Stimulated activated CD4-positive, alpha-beta T cell treated with anti-CD3 and anti-CD28 coated beads, Interleukin-1b, Interleukin-23, amount 100 ng/mL, for 1 hour (primary cell): ENCODE measurements at regions not wholly inside any gene's neighbourhood (a gene's known extent, or its start where the extent isn't known, plus 50 kb on each side); places are given as distances from the start of the nearest gene placed in this dataset.
"Not testable (repeated sequence)": the region's sequence is repeated elsewhere in the genome, so short reads cannot be mapped to it uniquely, and the experiment has no call there.

Experiments
- DNase-seq, 2 donors: peaks; one replicate each; pipeline ENCODE4 v3.0.0-alpha.2; 2020; ENCODE audit warnings: low read depth in 2 of 2

DNA sequence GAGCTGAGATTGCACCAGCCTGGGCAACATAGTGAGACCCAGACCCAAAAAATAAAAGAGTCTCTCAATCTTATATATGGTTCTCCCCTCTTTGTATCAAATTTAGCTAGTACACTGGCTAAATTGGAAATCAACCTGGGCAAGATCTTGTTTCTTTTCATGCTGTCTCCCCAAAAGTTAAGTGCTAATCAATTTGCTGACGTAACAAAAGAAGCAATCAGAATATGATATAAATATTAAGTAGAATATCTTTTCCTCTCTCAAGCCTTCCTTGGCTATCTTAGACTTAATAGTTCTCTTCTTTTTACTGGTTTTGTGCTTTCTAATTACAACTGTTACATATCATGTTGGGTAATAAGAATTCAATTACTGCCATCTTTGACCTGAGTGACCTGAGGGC, 258.9 kb downstream of the KCNRG start:
- DNase-seq: no peak

GRCh38 chr13:50275392-50276063, 260.3 kb downstream of the KCNRG start:
- DNase-seq: no peak

DNA sequence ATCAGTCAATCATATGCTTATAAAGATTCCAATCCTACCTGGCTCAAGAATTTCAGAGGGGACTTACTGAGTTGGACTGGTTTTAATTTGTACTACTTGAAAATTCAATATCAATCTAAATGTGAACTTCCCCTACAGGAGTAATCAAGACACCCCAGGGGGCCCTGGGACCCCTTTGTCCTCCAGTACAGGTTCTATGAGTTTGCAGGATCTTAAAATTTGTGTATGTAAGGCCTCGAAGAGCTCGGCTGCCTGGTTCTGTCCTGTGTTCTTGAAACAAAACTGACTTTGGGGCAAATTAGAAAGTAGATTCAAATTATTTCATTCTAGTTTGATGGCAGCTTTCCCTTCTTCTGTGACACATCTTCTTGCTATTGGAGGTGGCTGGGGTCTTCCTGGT, 261.3 kb downstream of the KCNRG start:
- DNase-seq: no peak

GRCh38 chr13:50277127-50277526, 261.9 kb downstream of the KCNRG start:
- DNase-seq: no peak

DNA sequence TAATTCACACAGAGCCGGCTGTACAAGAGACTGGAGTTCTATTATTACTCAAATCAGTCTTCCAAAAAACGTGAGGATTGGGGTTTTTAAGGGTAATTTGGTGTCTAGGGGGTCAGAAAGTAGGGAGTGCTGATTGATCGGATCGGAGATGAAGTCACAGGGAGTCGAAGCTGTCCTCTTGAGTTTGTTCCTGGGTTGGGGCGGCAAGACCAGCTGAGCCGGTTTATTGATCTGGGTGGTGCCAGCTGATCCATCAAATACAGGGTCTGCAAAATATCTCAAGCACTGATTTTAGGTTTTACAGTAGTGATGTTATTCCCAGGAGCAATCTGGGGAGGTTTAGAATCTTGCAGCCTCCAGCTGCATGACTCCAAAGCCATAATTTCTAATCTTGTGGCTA, 262.7 kb downstream of the KCNRG start:
- no peak for DNase-seq

GRCh38 chr13:50280441-50280937, 265.2 kb downstream of the KCNRG start:
- no peak for DNase-seq

DNA sequence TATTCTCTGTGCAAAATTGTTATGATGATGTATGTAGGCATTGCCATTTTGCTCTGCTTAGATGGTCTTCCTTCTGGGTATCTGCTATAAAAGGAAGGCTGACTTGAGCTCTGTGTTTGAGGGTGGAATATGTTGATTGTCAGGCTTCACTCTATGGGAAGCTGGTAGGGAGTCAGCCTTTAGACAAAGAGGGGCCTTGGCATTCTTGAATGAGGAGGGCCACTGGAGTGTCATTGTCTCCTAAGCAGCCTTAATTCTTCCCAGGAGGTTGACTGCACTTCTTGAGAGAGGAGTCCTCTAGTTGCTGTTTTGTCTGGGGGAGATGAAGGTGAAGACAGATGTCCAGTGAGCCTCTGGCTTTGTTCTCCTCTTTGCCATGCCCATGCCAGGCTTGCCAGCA, 266.8 kb downstream of the KCNRG start:
- no peak for DNase-seq

DNA sequence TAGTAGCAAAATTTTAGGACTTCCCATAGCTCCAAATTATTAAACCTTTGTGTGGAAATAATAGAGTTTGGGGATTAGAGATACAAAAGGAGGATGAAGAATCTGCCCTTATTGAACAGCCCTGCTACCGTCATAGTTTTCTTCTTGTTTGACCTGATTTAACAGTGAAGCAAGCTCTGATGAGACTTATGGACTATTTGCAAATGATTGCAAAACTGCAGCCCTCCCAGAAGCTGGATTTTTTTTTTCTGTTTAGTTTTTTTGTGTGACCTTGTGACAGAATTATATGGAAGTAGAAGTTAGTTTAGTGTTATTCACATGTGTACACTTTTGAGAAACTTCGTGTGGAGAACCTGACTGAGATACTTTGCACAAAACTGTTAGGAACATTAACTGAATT, 267.8 kb downstream of the KCNRG start:
- no peak for DNase-seq

DNA sequence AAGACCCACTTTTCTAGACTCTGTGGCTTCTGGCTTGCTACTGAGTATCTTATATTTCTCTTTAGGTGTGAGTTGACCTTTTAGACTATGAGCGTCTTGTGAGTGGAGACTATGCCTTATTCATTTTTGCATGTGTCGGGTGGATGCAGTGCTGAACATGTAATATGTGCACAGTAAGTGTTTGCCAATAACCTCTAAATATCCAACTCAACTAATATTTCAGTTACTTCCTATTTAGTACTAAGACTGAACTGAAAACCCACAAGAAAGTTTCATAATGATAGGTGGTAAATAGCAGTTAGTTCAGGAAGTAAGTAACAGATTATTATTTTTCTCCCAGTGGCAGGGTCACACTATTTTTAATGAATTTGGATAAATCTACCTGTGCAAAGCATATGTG, 269.3 kb downstream of the KCNRG start:
- no peak for DNase-seq

GRCh38 chr13:50285283-50285682, 270.0 kb downstream of the KCNRG start:
- no peak for DNase-seq

- no peak for DNase-seq
Measured at GRCh38 chr13:50286324-50286723, 271.1 kb downstream of the KCNRG start.

DNA sequence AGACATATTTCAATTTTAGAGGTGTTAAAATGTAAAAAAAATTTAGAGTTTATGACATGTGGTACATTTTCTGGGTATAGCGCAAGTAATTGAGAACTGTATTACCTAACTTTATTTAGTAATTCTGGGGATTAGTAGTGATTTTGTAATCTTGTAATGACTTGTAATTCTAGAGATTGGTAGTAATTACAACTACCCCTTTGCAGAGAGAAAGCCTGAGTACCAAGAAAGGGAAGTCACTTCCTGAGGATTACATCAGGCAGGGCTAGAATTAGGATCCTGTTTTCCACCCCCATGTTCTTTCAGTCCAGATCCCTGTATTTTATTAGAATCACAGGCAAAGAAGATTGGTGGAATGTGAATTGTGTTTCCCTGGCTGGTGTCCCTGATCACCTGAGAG, 274.9 kb downstream of the KCNRG start:
- DNase-seq: no peak

DNA sequence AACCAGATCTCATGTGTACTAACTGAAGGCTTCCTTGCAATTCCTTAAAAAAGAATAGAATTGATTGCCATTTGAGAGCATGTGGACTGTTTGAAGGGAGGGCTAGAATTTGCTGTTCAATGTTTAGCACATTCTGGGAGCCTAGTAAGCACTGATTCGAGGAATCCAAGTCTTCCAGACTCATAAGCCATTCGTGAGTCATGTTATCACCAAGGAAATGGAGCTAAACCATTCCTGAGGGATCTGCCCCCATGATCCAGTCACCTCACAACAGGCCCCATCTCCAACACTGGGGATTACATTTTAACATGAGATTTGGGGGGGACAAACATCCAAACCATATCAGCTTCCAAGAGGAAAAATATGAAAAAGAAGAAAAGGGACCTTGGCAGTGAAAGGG, 276.4 kb downstream of the KCNRG start:
- no peak for DNase-seq

DNA sequence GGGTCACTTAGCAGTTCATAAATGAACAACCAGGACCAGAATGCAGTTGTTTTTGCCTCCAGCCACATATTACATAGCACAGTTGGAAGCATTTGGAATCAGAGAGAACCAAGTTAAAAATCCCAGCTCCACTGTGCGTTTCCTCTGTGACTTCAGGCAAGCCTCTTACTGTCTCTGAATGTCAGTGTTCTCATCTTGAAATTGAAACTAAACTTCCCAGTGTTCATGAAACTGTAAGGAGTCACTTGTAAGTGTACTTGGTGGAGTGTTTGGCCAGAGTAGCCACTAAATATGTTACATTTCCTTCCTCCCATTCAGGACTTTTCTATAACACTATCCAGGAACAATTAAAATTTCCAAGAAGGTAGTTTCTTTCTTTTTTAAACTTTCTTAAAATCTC, 276.8 kb downstream of the KCNRG start:
- no peak for DNase-seq

- DNase-seq: not testable (repeated sequence)
Measured at GRCh38 chr13:50294425-50294824, 279.2 kb downstream of the KCNRG start.

DNA sequence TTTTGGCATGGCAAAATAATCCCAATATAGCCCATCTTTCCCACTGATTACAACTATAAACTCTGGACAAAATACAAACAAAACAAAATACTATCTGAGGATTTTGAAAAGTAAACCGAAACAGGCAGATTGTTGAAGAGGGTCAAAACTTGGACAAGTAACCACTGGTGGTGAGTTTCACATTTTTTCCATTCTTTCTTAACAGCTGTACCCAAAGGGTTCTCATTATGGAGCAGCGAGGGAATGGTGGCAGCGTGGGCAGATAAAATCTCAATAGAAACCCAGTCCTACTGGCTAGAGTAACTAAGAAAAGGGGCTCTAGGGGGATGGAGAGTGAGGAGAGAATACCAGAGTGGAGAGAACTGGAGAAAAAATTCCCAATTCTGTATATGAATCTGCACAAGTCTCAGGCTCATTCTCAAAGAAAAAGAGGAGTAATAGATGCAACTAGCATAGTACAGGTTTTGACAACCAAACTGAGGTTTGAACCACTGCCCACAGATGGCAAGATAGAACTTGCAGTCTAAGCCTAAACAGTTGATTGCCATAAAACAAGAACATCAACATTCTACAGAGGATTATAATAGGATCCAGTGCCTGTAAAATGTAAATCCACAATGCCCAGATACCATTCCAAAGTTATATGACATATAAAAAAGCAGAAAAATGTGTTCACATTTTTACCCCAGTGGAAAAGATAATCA, 284.5 kb downstream of the KCNRG start:
- no peak for DNase-seq

DNA sequence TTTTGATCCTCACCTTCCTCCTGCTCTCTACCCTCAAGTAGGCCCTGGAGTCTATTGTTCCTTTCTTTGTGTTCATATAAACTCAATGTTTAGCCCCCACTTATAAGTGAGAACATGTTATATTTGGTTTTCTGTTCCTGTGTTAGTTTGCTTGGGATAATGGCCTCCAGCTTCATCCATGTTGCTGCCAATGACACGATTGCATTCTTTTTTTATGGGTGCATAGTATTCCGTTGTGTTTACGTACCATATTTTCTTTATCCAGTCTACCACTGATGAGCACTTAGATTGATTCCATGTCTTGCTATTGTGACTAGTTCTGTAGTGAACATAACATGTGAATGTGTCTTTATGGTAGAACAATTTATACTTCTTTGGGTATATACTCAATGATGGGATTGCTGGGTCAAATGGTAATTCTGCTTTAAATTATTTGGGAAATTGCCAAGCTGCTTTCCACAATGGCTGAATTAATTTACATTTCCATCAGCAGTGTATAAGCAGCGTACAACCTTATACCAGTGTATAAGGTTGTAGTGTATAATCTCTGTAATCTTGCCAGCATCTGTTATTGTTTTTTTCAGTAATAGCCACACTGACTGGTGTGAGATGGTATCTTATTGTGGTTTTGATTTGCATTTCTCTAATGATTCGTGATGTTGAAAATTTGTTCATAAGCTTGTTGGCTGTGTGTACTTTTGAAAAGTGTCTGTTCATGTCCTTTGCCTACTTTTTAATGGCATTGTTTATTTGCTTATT, 288.9 kb downstream of the KCNRG start:
- no peak for DNase-seq

- DNase-seq: no peak
Measured at GRCh38 chr13:50306156-50306555, 290.9 kb downstream of the KCNRG start.

DNA sequence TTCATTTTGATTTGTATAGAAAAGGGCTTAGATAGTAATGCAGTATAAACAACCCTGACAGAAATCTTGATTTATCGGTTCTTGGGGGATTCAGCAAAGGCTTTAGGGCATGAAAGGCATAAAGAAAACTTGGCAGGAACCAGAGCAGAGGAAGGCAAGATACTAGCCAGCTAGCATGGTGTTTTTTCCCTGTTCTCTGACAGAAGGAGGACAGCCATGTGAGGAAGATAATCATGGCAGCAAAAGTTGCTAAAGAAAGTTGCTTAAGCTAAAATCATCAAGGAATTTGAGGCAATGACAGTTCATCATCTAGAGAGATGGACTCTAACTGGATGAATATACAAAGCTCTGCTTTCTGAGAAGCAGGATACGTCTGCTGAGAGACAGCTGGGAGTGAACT, 294.1 kb downstream of the KCNRG start:
- no peak for DNase-seq

DNA sequence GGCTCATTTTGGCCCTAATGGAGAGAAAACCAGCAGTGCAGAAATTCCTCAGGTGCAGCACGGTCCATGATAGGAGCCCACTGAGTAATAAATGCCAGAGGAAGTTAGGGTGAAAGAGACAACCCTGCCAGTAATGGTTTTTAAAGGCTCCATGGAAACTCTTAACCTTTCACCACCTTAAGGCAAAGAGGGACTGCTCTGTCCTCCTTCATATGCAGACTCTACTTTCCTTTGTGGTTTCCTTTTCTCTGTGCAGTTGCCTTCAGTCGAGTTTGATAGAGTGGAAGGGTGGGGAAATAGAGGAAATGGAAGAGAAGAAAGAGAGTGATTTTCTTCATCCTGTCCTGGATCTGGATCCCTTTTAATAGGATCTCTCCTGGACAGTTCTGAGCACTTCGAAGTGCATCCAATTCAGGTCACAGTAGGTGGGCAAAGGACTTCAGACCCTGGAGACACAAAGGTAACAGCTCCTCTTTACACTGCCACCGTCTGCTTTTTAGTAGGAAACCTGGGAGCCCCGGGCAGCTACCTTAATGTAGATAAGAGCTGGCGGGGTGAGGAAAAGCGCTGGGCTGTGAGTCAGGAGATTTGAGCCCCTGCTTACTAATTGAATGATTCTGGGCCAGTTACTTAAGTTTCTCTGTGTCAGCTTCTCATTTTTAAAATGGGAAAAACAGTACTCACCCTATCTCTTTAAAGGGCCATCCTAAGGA, 294.8 kb downstream of the KCNRG start:
- no peak for DNase-seq

- DNase-seq: no peak
Measured at GRCh38 chr13:50310734-50311133, 295.5 kb downstream of the KCNRG start.

DNA sequence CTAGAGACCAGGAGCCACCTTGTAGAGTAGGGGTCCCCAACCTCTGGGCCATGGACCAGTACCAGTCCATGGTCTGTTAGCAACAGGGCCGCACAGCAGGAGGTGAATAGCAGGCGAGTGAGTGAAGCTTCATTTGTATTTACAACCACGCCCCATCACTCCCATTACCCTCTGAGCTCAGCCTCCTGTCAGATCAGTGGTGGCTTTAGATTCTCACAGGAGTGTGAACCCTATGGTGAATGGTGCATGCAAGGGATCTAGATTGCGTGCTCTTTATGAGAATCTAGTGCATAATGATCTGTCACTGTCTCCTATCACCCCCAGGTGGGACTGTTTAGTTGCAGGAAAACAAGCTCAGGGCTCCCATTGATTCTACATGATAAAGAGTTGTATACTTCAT, 303.6 kb downstream of the KCNRG start:
- DNase-seq: no peak
